ENCODE measurements at regions not wholly inside any gene's neighbourhood (a gene's known extent, or its start where the extent isn't known, plus 50 kb on each side); places are given as distances from the start of the nearest gene placed in this dataset.

DNA sequence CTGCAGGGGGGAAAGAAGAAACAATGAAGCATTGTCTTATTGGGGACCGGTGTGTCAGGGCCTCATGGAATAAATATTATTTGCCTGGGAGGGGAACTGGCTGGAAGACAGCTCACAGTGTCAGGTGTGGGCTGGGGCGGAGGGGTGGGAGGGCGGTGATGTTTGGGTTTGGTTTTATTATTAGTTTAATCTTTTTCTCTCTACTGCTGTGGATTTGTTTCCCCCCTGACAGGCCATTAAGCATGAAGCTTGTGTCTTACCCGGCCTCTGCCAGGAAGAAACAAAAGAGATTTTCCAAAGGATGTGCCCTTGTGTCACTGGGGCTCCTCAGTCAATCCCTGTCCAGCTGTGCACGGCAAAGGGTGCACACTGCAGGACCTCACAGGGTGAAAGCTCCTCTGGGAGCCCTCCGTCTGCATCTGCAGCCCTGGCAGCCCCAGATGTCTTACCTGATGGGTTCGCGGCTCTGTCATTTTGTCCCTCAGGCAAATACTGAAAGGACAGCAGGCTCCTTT is 203.1 kb upstream of the TMEM45B start:
- no peak overlapping the region for H3K27ac ChIP-seq (ENCODE audit: low read depth, low read length)
- no peak overlapping the region for H3K4me3 Mint-ChIP-seq
- H3K27me3 Mint-ChIP-seq (ENCODE audit: insufficient read depth), result peaks cover 5% of the 10 kb centered on the region
- H3K36me3 ChIP-seq (ENCODE audit: control insufficient read depth, insufficient read depth, low read length), result no peaks in the 10 kb centered on the region
- WGBS, 2 experiments (ENCODE audit: insufficient coverage in 1 of 2, insufficient read length in 1 of 2), result 76 to 84% methylated on average over 3 to 8 of the region's 8 CpGs
- H3K9ac ChIP-seq (ENCODE audit: extremely low read depth, low read length, poor library complexity, severe bottlenecking), result no peak overlapping the region
- H3K4me1 ChIP-seq (ENCODE audit: control insufficient read depth, insufficient read depth, low read length), result no peaks in the 10 kb centered on the region
- no peak overlapping the region for H3K27ac Mint-ChIP-seq
- DNase-seq, result no peak
- H3K36me3 Mint-ChIP-seq (ENCODE audit: low read depth), result no peaks in the 10 kb centered on the region
- H3K4me3 ChIP-seq (ENCODE audit: low read length), result no peak overlapping the region
- TF ChIP-seq, protein P1, sequence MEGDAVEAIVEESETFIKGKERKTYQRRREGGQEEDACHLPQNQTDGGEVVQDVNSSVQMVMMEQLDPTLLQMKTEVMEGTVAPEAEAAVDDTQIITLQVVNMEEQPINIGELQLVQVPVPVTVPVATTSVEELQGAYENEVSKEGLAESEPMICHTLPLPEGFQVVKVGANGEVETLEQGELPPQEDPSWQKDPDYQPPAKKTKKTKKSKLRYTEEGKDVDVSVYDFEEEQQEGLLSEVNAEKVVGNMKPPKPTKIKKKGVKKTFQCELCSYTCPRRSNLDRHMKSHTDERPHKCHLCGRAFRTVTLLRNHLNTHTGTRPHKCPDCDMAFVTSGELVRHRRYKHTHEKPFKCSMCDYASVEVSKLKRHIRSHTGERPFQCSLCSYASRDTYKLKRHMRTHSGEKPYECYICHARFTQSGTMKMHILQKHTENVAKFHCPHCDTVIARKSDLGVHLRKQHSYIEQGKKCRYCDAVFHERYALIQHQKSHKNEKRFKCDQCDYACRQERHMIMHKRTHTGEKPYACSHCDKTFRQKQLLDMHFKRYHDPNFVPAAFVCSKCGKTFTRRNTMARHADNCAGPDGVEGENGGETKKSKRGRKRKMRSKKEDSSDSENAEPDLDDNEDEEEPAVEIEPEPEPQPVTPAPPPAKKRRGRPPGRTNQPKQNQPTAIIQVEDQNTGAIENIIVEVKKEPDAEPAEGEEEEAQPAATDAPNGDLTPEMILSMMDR (conservative IDR thresholded peaks at IDR 0.05), result no peak
- no peaks in the 10 kb centered on the region for H3K9me3 ChIP-seq (ENCODE audit: control insufficient read depth, low read length)
- H3K27me3 ChIP-seq (ENCODE audit: control insufficient read depth, insufficient read depth, low read length, poor library complexity, severe bottlenecking), result no peaks in the 10 kb centered on the region
- no peaks in the 10 kb centered on the region for H3K9me3 Mint-ChIP-seq
- peaks cover 11% of the 10 kb centered on the region for H3K4me1 Mint-ChIP-seq

DNA sequence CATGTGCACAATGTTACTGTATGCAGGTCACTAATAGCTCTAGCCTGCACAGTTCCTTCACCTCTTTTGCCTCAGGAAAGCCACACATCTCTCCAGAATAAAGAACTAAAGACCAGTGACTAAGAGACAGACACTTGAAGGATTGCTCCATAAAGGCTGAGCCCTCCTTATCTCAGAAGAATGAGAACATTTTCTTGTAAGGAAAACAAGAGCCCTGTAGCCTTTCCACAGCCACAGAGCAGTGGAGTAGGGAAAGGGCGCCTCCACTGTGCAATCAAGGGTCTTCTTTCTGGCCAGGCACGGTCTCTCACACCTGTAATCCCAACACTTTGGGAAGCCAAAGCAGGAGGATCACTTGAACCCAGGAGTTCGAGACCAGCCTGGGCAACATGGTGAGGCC is 202.6 kb upstream of the TMEM45B start:
- no peaks in the 10 kb centered on the region for H3K9me3 Mint-ChIP-seq
- no peak overlapping the region for H3K9ac ChIP-seq (ENCODE audit: extremely low read depth, low read length, poor library complexity, severe bottlenecking)
- no peaks in the 10 kb centered on the region for H3K4me1 ChIP-seq (ENCODE audit: control insufficient read depth, insufficient read depth, low read length)
- WGBS, 2 experiments (ENCODE audit: insufficient coverage in 1 of 2, insufficient read length in 1 of 2), result 83 to 100% methylated on average over 1 to 3 of the region's 3 CpGs
- no peaks in the 10 kb centered on the region for H3K9me3 ChIP-seq (ENCODE audit: control insufficient read depth, low read length)
- H3K27me3 Mint-ChIP-seq (ENCODE audit: insufficient read depth), result peaks cover 8% of the 10 kb centered on the region
- no peak for DNase-seq
- H3K27ac Mint-ChIP-seq, result no peak overlapping the region
- H3K4me1 Mint-ChIP-seq, result peaks cover 11% of the 10 kb centered on the region
- no peak overlapping the region for H3K4me3 Mint-ChIP-seq
- H3K27ac ChIP-seq (ENCODE audit: low read depth, low read length), result no peak overlapping the region
- no peaks in the 10 kb centered on the region for H3K36me3 ChIP-seq (ENCODE audit: control insufficient read depth, insufficient read depth, low read length)
- TF ChIP-seq, protein P1 (conservative IDR thresholded peaks at IDR 0.05), result peak; percentile 37
- H3K36me3 Mint-ChIP-seq (ENCODE audit: low read depth), result no peaks in the 10 kb centered on the region
- no peak overlapping the region for H3K4me3 ChIP-seq (ENCODE audit: low read length)
- no peaks in the 10 kb centered on the region for H3K27me3 ChIP-seq (ENCODE audit: control insufficient read depth, insufficient read depth, low read length, poor library complexity, severe bottlenecking)

DNA sequence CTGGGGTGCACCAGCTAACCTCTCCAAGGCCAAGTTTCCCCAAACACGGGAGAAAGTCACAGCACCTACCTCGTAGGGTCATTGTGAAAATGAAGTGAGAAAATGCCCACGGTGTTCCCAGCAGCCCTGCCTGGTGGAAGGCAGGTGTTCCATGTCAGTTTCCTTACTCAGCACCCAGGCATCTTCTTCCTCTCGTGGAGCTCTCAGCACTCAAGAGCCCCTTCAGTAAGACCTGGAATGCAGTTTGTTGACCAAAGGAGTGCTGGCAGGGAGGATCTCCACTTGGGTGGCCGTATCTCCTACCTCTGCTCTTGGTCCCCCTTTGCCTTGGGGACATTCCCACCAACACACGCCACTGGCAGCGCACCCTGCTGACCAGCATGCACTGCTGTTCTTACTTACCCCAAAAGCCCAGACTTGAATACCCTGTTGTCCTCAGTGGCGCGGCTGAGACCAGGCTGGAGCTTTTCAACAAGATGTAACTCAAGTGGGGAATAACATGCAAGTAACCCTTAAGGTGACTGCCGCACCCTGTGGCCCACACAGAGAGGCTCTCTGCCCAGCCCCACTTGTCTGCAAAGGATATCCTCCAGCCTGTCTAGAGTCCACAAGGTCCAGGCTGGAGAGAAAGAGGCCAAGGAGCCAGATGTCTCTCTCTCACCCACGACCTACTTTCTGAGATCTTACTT is 201.2 kb upstream of the TMEM45B start:
- no peak for DNase-seq
- Mint-ChIP-seq H3K27me3 (ENCODE audit: insufficient read depth) (peaks cover 12% of the 10 kb centered on the region), H3K4me1 (peaks cover 11% of the 10 kb centered on the region), H3K27ac (no peak overlapping the region), H3K4me3 (no peak overlapping the region), H3K9me3 (no peaks in the 10 kb centered on the region), H3K36me3 (ENCODE audit: low read depth) (no peaks in the 10 kb centered on the region)
- H3K4me1 ChIP-seq (ENCODE audit: control insufficient read depth, insufficient read depth, low read length), result no peaks in the 10 kb centered on the region
- H3K9ac ChIP-seq (ENCODE audit: extremely low read depth, low read length, poor library complexity, severe bottlenecking), result no peak overlapping the region
- H3K9me3 ChIP-seq (ENCODE audit: control insufficient read depth, low read length), result no peaks in the 10 kb centered on the region
- 90 to 95% methylated on average over 11 of the region's 11 CpGs for WGBS, 2 experiments (ENCODE audit: insufficient coverage in 1 of 2, insufficient read length in 1 of 2)
- no peak overlapping the region for H3K27ac ChIP-seq (ENCODE audit: low read depth, low read length)
- H3K27me3 ChIP-seq (ENCODE audit: control insufficient read depth, insufficient read depth, low read length, poor library complexity, severe bottlenecking), result no peaks in the 10 kb centered on the region
- no peak overlapping the region for H3K4me3 ChIP-seq (ENCODE audit: low read length)
- TF ChIP-seq, protein P1 (conservative IDR thresholded peaks at IDR 0.05), result no peak
- H3K36me3 ChIP-seq (ENCODE audit: control insufficient read depth, insufficient read depth, low read length), result no peaks in the 10 kb centered on the region

Measured in endodermal cell (in vitro differentiated cells).